T-cell (primary cell): ENCODE measurements at regions not wholly inside any gene's neighbourhood (a gene's known extent, or its start where the extent isn't known, plus 50 kb on each side); places are given as distances from the start of the nearest gene placed in this dataset.

Experiments used
- ATAC-seq, 4 experiments: fragments of 200-7000 bp in 3 of 4; fragments of 150-1000 bp in 1 of 4; cut with Tn5 transposase; replicated peaks in 1 of 4; 1 replicate in 3 of 4; 2 replicates in 1 of 4; pipeline ENCODE4 v1.10.0; 2021; ENCODE audit warnings: moderate library complexity in 3 of 4, mild to moderate bottlenecking in 2 of 4, moderate number of reproducible peaks in 1 of 4
- CTCF ChIA-PET, 2 donors: fragments of 300-600 bp; sonication (Branson Sonifier 250); formaldehyde crosslinking; loops; one replicate each; lab custom pipeline; 2022; ENCODE audit warnings: antibody characterized with exemption in 2 of 2; lab: Charles Lee
- POLR2A ChIA-PET, 2 donors: fragments of 300-600 bp; sonication (Branson Sonifier 250); formaldehyde crosslinking; loops; one replicate each; lab custom pipeline; 2022; ENCODE audit warnings: antibody characterized with exemption in 2 of 2; lab: Charles Lee
- DNase-seq, 35 experiments: peaks; one replicate each; pipeline versions ENCODE4 v3.0.0 to v3.0.0-alpha.2; 2013 to 2023
- H3K27ac ChIP-seq: one replicate; pipeline ENCODE4 v1.5.1; 2013; ENCODE audit warnings: low read length
- H3K27me3 ChIP-seq, 2 experiments: replicated peaks in 1 of 2; 1 replicate in 1 of 2; 2 replicates in 1 of 2; pipeline versions ENCODE4 v1.6.1 to v1.7.0; 2013; ENCODE audit warnings: low read length in 1 of 2, mixed read lengths in 1 of 2; ENCODE audit not compliant: control insufficient read depth in 2 of 2, insufficient read depth in 2 of 2; ENCODE audit errors: extremely low read depth in 1 of 2
- H3K36me3 ChIP-seq, 2 donors: 1 replicate in 1 of 2; 2 replicates in 1 of 2; pipeline versions ENCODE4 v1.6.1 to v1.7.0; 2013; ENCODE audit warnings: low read length in 1 of 2; ENCODE audit not compliant: control insufficient read depth in 2 of 2, insufficient read depth in 1 of 2; ENCODE audit errors: extremely low read depth in 1 of 2
- H3K4me1 ChIP-seq, 2 experiments: 1 replicate in 1 of 2; 2 replicates in 1 of 2; pipeline versions ENCODE4 v1.6.1 to v1.7.0; 2013; ENCODE audit warnings: low read length in 2 of 2, mixed read lengths in 1 of 2; ENCODE audit not compliant: insufficient read depth in 2 of 2, control insufficient read depth in 1 of 2; ENCODE audit errors: extremely low read depth in 1 of 2
- H3K4me3 ChIP-seq, 2 donors: 1 replicate in 1 of 2; 2 replicates in 1 of 2; pipeline versions ENCODE4 v1.5.1 to v1.7.0; 2013; ENCODE audit warnings: mild to moderate bottlenecking in 2 of 2, low read length in 1 of 2, moderate library complexity in 1 of 2; ENCODE audit not compliant: control insufficient read depth in 1 of 2; ENCODE audit errors: extremely low read depth in 1 of 2
- H3K9me3 ChIP-seq: 2 replicates; pipeline ENCODE4 v1.7.0; 2013
- H3K27ac Mint-ChIP-seq, 2 donors: one replicate each; pipeline ENCODE4 v1.8.0; 2020 to 2021; ENCODE audit warnings: mild to moderate bottlenecking in 2 of 2, mixed read lengths in 2 of 2
- H3K27me3 Mint-ChIP-seq, 2 donors: one replicate each; pipeline ENCODE4 v1.8.0; 2021 to 2022; ENCODE audit warnings: mixed read lengths in 2 of 2
- H3K36me3 Mint-ChIP-seq: one replicate; pipeline ENCODE4 v1.8.0; 2021; ENCODE audit warnings: mixed read lengths
- H3K4me1 Mint-ChIP-seq, 3 donors: one replicate each; pipeline ENCODE4 v1.8.0; 2020 to 2022; ENCODE audit warnings: mixed read lengths in 3 of 3, mild to moderate bottlenecking in 1 of 3
- H3K4me3 Mint-ChIP-seq, 3 donors: one replicate each; pipeline ENCODE4 v1.8.0; 2020 to 2022; ENCODE audit warnings: mild to moderate bottlenecking in 3 of 3, mixed read lengths in 3 of 3, moderate library complexity in 3 of 3
- H3K9me3 Mint-ChIP-seq, 3 donors: one replicate each; pipeline ENCODE4 v1.8.0; 2020 to 2022; ENCODE audit warnings: mixed read lengths in 3 of 3
- WGBS: methylation state at CpG from one replicate; pipeline ENCODE4 v1.1.5; 2013; ENCODE audit warnings: missing lambda C conversion rate; ENCODE audit not compliant: insufficient coverage; 5-methylcytosine and 5-hydroxymethylcytosine counted together

DNA sequence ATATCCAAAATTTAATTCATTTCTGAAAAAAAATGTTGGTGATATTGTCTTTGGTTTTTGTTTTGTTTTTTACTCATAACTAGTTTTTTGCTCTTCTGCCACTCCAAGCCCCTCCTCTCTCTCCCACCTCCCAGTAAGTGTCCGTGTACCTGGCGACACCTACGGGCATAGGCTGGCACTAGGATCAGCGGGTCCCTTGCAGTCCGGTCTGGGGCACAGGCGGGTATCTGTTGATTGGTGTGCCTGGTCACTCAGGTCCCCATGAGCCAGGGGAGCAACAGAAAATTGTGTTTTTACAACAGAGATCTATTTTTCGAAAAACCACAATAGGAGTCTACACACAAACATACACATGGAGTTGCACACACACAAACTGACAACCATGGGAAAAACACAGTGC is 104.8 kb downstream of the ZIC5 start:
- no peaks in the 10 kb centered on the region for H3K36me3 ChIP-seq
- DNase-seq: no peak
- ATAC-seq: no peak
- no peaks in the 10 kb centered on the region for H3K27me3 ChIP-seq
- Mint-ChIP-seq H3K36me3 (peaks cover 54% of the 10 kb centered on the region), H3K9me3 (no peaks in the 10 kb centered on the region), H3K27me3 (no peaks in the 10 kb centered on the region), H3K27ac (no peak overlapping the region), H3K4me1 (no peaks in the 10 kb centered on the region), H3K4me3 (no peak overlapping the region)
- ChIA-PET CTCF (no interaction called here), POLR2A (no interaction called here)
- H3K9me3 ChIP-seq: no peaks in the 10 kb centered on the region
- H3K4me1 ChIP-seq: no peaks in the 10 kb centered on the region
- WGBS: 87% methylated on average over 6 of the region's 7 CpGs
- no peak overlapping the region for H3K4me3 ChIP-seq
- H3K27ac ChIP-seq: no peak overlapping the region

DNA sequence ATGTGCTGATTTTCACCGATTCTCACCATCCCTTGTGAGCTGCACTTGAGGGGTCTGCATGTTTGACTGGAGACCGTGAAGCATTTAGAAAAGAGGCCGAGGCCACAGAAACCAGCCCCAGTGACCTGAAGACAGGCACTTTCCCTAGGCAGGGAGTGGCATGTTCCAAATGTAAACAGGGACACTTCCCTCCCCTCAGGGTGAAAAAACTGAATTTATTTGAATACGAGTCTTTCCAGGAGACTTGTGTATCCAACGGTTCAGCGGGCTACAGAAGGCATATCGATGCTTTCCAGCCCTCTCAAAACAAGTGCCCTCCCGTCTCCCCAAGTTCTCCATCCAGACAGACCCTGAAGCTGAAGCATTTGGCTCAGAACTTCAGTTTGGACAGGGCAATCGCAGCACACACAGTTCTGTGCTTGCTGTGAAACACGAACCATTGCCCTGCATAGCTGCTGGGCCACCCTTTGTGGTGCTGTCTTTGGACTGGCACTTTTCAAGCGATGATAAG is 106.1 kb downstream of the ZIC5 start:
- ATAC-seq: no peak

GRCh38 chr13:99864627-99864990 is 107.0 kb downstream of the ZIC5 start:
- H3K4me3 ChIP-seq: no peak overlapping the region
- Mint-ChIP-seq H3K36me3 (peaks cover 55% of the 10 kb centered on the region), H3K4me1 (peaks cover 4 to 5% (median 4%) of the 10 kb centered on the region in 3 donors), H3K4me3 (no peak overlapping the region), H3K9me3 (no peaks in the 10 kb centered on the region), H3K27me3 (no peaks in the 10 kb centered on the region), H3K27ac (no peak overlapping the region)
- H3K9me3 ChIP-seq: no peaks in the 10 kb centered on the region
- WGBS: 90% methylated on average over 6 of the region's 10 CpGs
- no peak for DNase-seq
- H3K36me3 ChIP-seq: no peaks in the 10 kb centered on the region
- H3K27ac ChIP-seq: no peak overlapping the region
- CTCF ChIA-PET: no interaction called here
- no peak for ATAC-seq
- H3K4me1 ChIP-seq: peaks cover 0 to 4% of the 10 kb centered on the region in 2 experiments
- no peaks in the 10 kb centered on the region for H3K27me3 ChIP-seq
- POLR2A ChIA-PET: no interaction called here

More for the DNA sequence above, 106.1 kb downstream of the ZIC5 start:
- no peaks in the 10 kb centered on the region for H3K9me3 ChIP-seq
- WGBS: 95% methylated on average over 10 of the region's 11 CpGs
- no peaks in the 10 kb centered on the region for H3K9me3 Mint-ChIP-seq
- H3K36me3 ChIP-seq: no peaks in the 10 kb centered on the region
- no peaks in the 10 kb centered on the region for H3K27me3 Mint-ChIP-seq
- ChIA-PET CTCF (no interaction called here), POLR2A (no interaction called here)
- DNase-seq: no peak
- no peak overlapping the region for H3K4me3 Mint-ChIP-seq
- H3K27ac Mint-ChIP-seq: no peak overlapping the region
- H3K36me3 Mint-ChIP-seq: peaks cover 51% of the 10 kb centered on the region
- no peaks in the 10 kb centered on the region for H3K27me3 ChIP-seq
- no peaks in the 10 kb centered on the region for H3K4me1 ChIP-seq
- no peaks in the 10 kb centered on the region for H3K4me1 Mint-ChIP-seq
- H3K4me3 ChIP-seq: no peak overlapping the region
- H3K27ac ChIP-seq: no peak overlapping the region

- ChIA-PET POLR2A (no interaction called here), CTCF (no interaction called here)
- no peak for DNase-seq
- Mint-ChIP-seq H3K4me3 (no peak overlapping the region), H3K9me3 (no peaks in the 10 kb centered on the region), H3K27ac (no peak overlapping the region), H3K27me3 (no peaks in the 10 kb centered on the region), H3K36me3 (peaks cover 61% of the 10 kb centered on the region), H3K4me1 (peaks cover 10 to 11% (median 10%) of the 10 kb centered on the region in 3 donors)
- Histone ChIP-seq H3K4me1 (peaks cover 0 to 8% of the 10 kb centered on the region in 2 experiments), H3K9me3 (no peaks in the 10 kb centered on the region), H3K36me3 (no peaks in the 10 kb centered on the region), H3K27me3 (no peaks in the 10 kb centered on the region), H3K4me3 (no peak overlapping the region), H3K27ac (no peak overlapping the region)
- 84% methylated on average over 6 of the region's 14 CpGs for WGBS
- ATAC-seq: no peak
These were observed 107.6 kb downstream of the ZIC5 start for GRCh38 chr13:99863789-99864626.

DNA sequence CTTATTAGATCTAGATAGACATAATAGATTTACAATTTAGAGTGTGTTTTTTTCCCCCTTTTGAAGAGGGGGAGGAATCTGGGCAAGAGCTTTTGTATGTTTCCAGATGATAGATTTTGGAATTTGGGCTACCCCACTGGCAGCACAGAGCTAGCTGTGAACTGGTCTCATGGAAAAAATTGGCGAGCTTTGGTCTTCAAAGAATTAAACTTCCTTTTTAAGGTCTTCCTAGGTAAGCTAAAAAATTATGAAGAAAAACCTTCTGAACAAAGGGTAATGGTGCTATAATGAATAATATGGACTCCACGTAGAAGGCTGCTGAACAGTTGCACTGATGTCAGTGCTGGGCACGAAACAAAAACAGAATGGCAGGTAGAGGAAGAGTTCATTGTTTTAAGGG is 109.3 kb downstream of the ZIC5 start:
- ChIA-PET POLR2A (no interaction called here), CTCF (no interaction called here)
- DNase-seq (no peak), ATAC-seq (no peak)
- H3K4me1 Mint-ChIP-seq: peaks cover 14 to 16% (median 16%) of the 10 kb centered on the region in 3 donors
- Histone ChIP-seq H3K4me3 (no peak overlapping the region), H3K4me1 (peaks cover 0 to 10% of the 10 kb centered on the region in 2 experiments), H3K36me3 (no peaks in the 10 kb centered on the region), H3K27me3 (no peaks in the 10 kb centered on the region), H3K27ac (no peak overlapping the region), H3K9me3 (no peaks in the 10 kb centered on the region)
- WGBS: 93% methylated on average over 2 of the region's 3 CpGs
- no peak overlapping the region for H3K4me3 Mint-ChIP-seq
- H3K27me3 Mint-ChIP-seq: no peaks in the 10 kb centered on the region
- H3K27ac Mint-ChIP-seq: no peak overlapping the region
- H3K36me3 Mint-ChIP-seq: peaks cover 57% of the 10 kb centered on the region
- H3K9me3 Mint-ChIP-seq: no peaks in the 10 kb centered on the region

GRCh38 chr13:99861771-99862170 is 109.8 kb downstream of the ZIC5 start:
- H3K4me1 Mint-ChIP-seq: peaks cover 14 to 16% (median 16%) of the 10 kb centered on the region in 3 donors
- H3K9me3 ChIP-seq: no peaks in the 10 kb centered on the region
- H3K27me3 ChIP-seq: no peaks in the 10 kb centered on the region
- POLR2A ChIA-PET: no interaction called here
- no peaks in the 10 kb centered on the region for H3K9me3 Mint-ChIP-seq
- no peak for ATAC-seq
- H3K27me3 Mint-ChIP-seq: no peaks in the 10 kb centered on the region
- H3K36me3 ChIP-seq: no peaks in the 10 kb centered on the region
- WGBS: no CpG with 5 or more reads among the region's 2 CpGs
- no peak overlapping the region for H3K4me3 ChIP-seq
- no peak for DNase-seq
- no peak overlapping the region for H3K27ac Mint-ChIP-seq
- CTCF ChIA-PET: no interaction called here
- H3K4me1 ChIP-seq: peaks cover 0 to 10% of the 10 kb centered on the region in 2 experiments
- no peak overlapping the region for H3K4me3 Mint-ChIP-seq
- no peak overlapping the region for H3K27ac ChIP-seq
- peaks cover 54% of the 10 kb centered on the region for H3K36me3 Mint-ChIP-seq
